TTC549 (cell line): ENCODE measurements at regions not wholly inside any gene's neighbourhood (a gene's known extent, or its start where the extent isn't known, plus 50 kb on each side); places are given as distances from the start of the nearest gene placed in this dataset.

Experiments
- FAIRE-seq: peaks from 2 replicates; lab custom pipeline; 2012; peaks lifted over from hg19 to GRCh38; lab: Jason Lieb, UNC

GRCh38 chr9:13750639-13751038 is 471.1 kb upstream of the MPDZ start:
- no peak for FAIRE-seq

- no peak for FAIRE-seq
Measured at GRCh38 chr9:13750061-13750460, 470.6 kb upstream of the MPDZ start.

- no peak for FAIRE-seq
Measured at GRCh38 chr9:13746876-13747275, 467.4 kb upstream of the MPDZ start.

- no peak for FAIRE-seq
Measured at GRCh38 chr9:13744261-13744901, 464.9 kb upstream of the MPDZ start.

- no peak for FAIRE-seq
Measured at GRCh38 chr9:13737885-13738284, 458.4 kb upstream of the MPDZ start.

- no peak for FAIRE-seq
Measured at GRCh38 chr9:13735181-13735580, 455.7 kb upstream of the MPDZ start.

GRCh38 chr9:13734601-13735000 is 455.1 kb upstream of the MPDZ start:
- no peak for FAIRE-seq

- FAIRE-seq: no peak
Measured at GRCh38 chr9:13732290-13732689, 452.8 kb upstream of the MPDZ start.

GRCh38 chr9:13731637-13732036 is 452.1 kb upstream of the MPDZ start:
- no peak for FAIRE-seq

- FAIRE-seq: no peak
Measured at GRCh38 chr9:13729955-13730354, 450.5 kb upstream of the MPDZ start.

GRCh38 chr9:13728917-13729811 is 449.7 kb upstream of the MPDZ start:
- FAIRE-seq: no peak

- no peak for FAIRE-seq
Measured at GRCh38 chr9:13728131-13728530, 448.6 kb upstream of the MPDZ start.

- no peak for FAIRE-seq
Measured at GRCh38 chr9:13726746-13727145, 447.3 kb upstream of the MPDZ start.

GRCh38 chr9:13725516-13725915 is 446.0 kb upstream of the MPDZ start:
- FAIRE-seq: no peak

GRCh38 chr9:13721481-13722235 is 442.2 kb upstream of the MPDZ start:
- FAIRE-seq: no peak

- FAIRE-seq: no peak
Measured at GRCh38 chr9:13719981-13720676, 440.6 kb upstream of the MPDZ start.

GRCh38 chr9:13719446-13719845 is 440.0 kb upstream of the MPDZ start:
- no peak for FAIRE-seq

- FAIRE-seq: no peak
Measured at GRCh38 chr9:13718539-13718938, 439.0 kb upstream of the MPDZ start.

GRCh38 chr9:13718086-13718485 is 438.6 kb upstream of the MPDZ start:
- FAIRE-seq: no peak

- no peak for FAIRE-seq
Measured at GRCh38 chr9:13717322-13718054, 438.0 kb upstream of the MPDZ start.

GRCh38 chr9:13716601-13717321 is 437.3 kb upstream of the MPDZ start:
- FAIRE-seq: no peak
